ENCODE measurements at regions not wholly inside any gene's neighbourhood (a gene's known extent, or its start where the extent isn't known, plus 50 kb on each side); places are given as distances from the start of the nearest gene placed in this dataset.

DNA sequence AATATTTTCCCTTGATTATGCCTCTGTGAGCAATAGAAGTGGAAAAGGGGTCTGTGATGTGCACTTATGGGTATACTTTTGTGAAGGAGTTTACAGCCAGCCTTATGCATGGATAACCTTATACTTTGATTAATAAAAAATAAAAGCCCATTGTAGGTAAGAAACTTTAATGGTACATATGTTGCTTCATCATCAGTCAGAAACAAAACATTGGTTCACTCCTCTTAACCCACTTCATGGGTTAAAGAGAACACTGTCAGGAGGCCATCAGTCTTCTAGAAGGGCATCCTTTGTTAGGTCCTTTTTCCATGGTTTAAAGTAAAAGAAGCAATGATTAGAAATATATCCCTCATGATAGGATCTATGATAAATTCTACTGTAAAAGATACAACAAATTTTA, 952.1 kb upstream of the MIR17HG start:
- no peaks in the 10 kb centered on the region for H3K9me3 ChIP-seq (ENCODE audit: low read depth, low read length)
- DNase-seq (ENCODE audit: insufficient read length, low spot score, missing footprints) = no peak
- TF ChIP-seq, protein P1, sequence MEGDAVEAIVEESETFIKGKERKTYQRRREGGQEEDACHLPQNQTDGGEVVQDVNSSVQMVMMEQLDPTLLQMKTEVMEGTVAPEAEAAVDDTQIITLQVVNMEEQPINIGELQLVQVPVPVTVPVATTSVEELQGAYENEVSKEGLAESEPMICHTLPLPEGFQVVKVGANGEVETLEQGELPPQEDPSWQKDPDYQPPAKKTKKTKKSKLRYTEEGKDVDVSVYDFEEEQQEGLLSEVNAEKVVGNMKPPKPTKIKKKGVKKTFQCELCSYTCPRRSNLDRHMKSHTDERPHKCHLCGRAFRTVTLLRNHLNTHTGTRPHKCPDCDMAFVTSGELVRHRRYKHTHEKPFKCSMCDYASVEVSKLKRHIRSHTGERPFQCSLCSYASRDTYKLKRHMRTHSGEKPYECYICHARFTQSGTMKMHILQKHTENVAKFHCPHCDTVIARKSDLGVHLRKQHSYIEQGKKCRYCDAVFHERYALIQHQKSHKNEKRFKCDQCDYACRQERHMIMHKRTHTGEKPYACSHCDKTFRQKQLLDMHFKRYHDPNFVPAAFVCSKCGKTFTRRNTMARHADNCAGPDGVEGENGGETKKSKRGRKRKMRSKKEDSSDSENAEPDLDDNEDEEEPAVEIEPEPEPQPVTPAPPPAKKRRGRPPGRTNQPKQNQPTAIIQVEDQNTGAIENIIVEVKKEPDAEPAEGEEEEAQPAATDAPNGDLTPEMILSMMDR (IDR thresholded peaks at IDR 0.05; ENCODE audit: extremely low read depth, low read depth, low read length) = no peak
- no peaks in the 10 kb centered on the region for H3K36me3 ChIP-seq (ENCODE audit: insufficient read depth, low read length)
- H4K20me1 ChIP-seq (ENCODE audit: insufficient read depth, low read length) = no peaks in the 10 kb centered on the region
- H3K27me3 ChIP-seq (ENCODE audit: insufficient read depth, low read length) = no peaks in the 10 kb centered on the region
- H2AFZ ChIP-seq (ENCODE audit: low read length) = no peak overlapping the region
- H3K4me1 ChIP-seq (ENCODE audit: insufficient read depth, low read length) = no peaks in the 10 kb centered on the region
- no peak overlapping the region for H3K4me3 ChIP-seq (ENCODE audit: insufficient read depth, low read length)
- H3K79me2 ChIP-seq (ENCODE audit: insufficient read depth, low read length) = no peaks in the 10 kb centered on the region
- H3K4me2 ChIP-seq (ENCODE audit: insufficient read depth, low read length) = no peak overlapping the region
- no peak overlapping the region for H3K27ac ChIP-seq (ENCODE audit: low read depth, low read length)

- Histone ChIP-seq H3K27ac (ENCODE audit: low read depth, low read length) (no peak overlapping the region), H3K79me2 (ENCODE audit: insufficient read depth, low read length) (no peaks in the 10 kb centered on the region), H3K27me3 (ENCODE audit: insufficient read depth, low read length) (no peaks in the 10 kb centered on the region), H3K4me3 (ENCODE audit: insufficient read depth, low read length) (no peak overlapping the region), H3K4me2 (ENCODE audit: insufficient read depth, low read length) (no peak overlapping the region), H3K9me3 (ENCODE audit: low read depth, low read length) (no peaks in the 10 kb centered on the region), H3K4me1 (ENCODE audit: insufficient read depth, low read length) (no peaks in the 10 kb centered on the region), H3K36me3 (ENCODE audit: insufficient read depth, low read length) (no peaks in the 10 kb centered on the region), H4K20me1 (ENCODE audit: insufficient read depth, low read length) (no peaks in the 10 kb centered on the region), H2AFZ (ENCODE audit: low read length) (no peak overlapping the region)
- DNase-seq (ENCODE audit: insufficient read length, low spot score, missing footprints) = no peak
- TF ChIP-seq, protein P1 (IDR thresholded peaks at IDR 0.05; ENCODE audit: extremely low read depth, low read depth, low read length) = no peak
Observed at GRCh38 chr13:90395846-90396245, 951.6 kb upstream of the MIR17HG start.

GRCh38 chr13:90396266-90396665, 951.2 kb upstream of the MIR17HG start:
- Histone ChIP-seq H3K79me2 (ENCODE audit: insufficient read depth, low read length) (no peaks in the 10 kb centered on the region), H3K9me3 (ENCODE audit: low read depth, low read length) (no peaks in the 10 kb centered on the region), H2AFZ (ENCODE audit: low read length) (peak overlapping the region; percentile 35), H3K4me3 (ENCODE audit: insufficient read depth, low read length) (no peak overlapping the region), H3K4me1 (ENCODE audit: insufficient read depth, low read length) (no peaks in the 10 kb centered on the region), H3K27me3 (ENCODE audit: insufficient read depth, low read length) (no peaks in the 10 kb centered on the region), H3K36me3 (ENCODE audit: insufficient read depth, low read length) (no peaks in the 10 kb centered on the region), H3K4me2 (ENCODE audit: insufficient read depth, low read length) (no peak overlapping the region), H3K27ac (ENCODE audit: low read depth, low read length) (no peak overlapping the region), H4K20me1 (ENCODE audit: insufficient read depth, low read length) (no peaks in the 10 kb centered on the region)
- DNase-seq (ENCODE audit: insufficient read length, low spot score, missing footprints) = no peak
- TF ChIP-seq, protein P1 (IDR thresholded peaks at IDR 0.05; ENCODE audit: extremely low read depth, low read depth, low read length) = no peak

DNA sequence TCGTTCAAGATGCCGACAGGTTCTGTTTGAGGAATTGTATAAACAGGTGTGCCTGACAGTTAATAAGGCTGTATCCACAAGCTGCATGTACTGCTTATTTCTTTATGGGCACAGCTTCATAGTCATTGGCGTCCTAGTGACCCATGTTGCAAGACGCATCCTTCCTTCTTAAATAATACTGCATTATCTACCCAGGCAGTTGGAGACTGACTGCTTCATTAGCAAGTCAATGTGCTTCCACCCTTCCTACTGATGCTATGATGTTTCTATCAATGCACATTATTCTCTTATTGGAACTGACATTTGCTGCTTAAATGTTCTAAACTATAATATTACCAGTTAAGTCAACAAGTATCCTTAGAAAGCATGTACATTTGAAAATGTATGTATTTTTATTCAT, 950.0 kb upstream of the MIR17HG start:
- TF ChIP-seq, protein P1 (IDR thresholded peaks at IDR 0.05; ENCODE audit: extremely low read depth, low read depth, low read length) = no peak

More for the DNA sequence above, 950.0 kb upstream of the MIR17HG start:
- no peak overlapping the region for H3K27ac ChIP-seq (ENCODE audit: low read depth, low read length)
- H3K4me2 ChIP-seq (ENCODE audit: insufficient read depth, low read length) = no peak overlapping the region
- H3K4me3 ChIP-seq (ENCODE audit: insufficient read depth, low read length) = no peak overlapping the region
- H2AFZ ChIP-seq (ENCODE audit: low read length) = no peak overlapping the region
- DNase-seq (ENCODE audit: insufficient read length, low spot score, missing footprints) = no peak
- H4K20me1 ChIP-seq (ENCODE audit: insufficient read depth, low read length) = no peaks in the 10 kb centered on the region
- H3K9me3 ChIP-seq (ENCODE audit: low read depth, low read length) = no peaks in the 10 kb centered on the region
- H3K27me3 ChIP-seq (ENCODE audit: insufficient read depth, low read length) = no peaks in the 10 kb centered on the region
- no peaks in the 10 kb centered on the region for H3K4me1 ChIP-seq (ENCODE audit: insufficient read depth, low read length)
- H3K79me2 ChIP-seq (ENCODE audit: insufficient read depth, low read length) = no peaks in the 10 kb centered on the region
- no peaks in the 10 kb centered on the region for H3K36me3 ChIP-seq (ENCODE audit: insufficient read depth, low read length)

Measured in osteoblast (primary cell).